ENCODE measurements at regions not wholly inside any gene's neighbourhood (a gene's known extent, or its start where the extent isn't known, plus 50 kb on each side); places are given as distances from the start of the nearest gene placed in this dataset.

GRCh38 chr19:29045679-29046254 is 167.2 kb downstream of the UQCRFS1 start:
- Histone ChIP-seq H3K27me3 (replicated peaks; ENCODE audit: insufficient read depth, low read depth, low read length, poor library complexity) (no peaks in the 10 kb centered on the region), H3K27ac (ENCODE audit: low read depth, low read length, poor library complexity, severe bottlenecking) (no peak overlapping the region), H3K36me3 (ENCODE audit: insufficient read depth, low read length, poor library complexity, severe bottlenecking) (no peaks in the 10 kb centered on the region), H3K9me3 (ENCODE audit: low read depth, low read length, poor library complexity, severe bottlenecking) (peaks cover 45% of the 10 kb centered on the region), H3K4me1 (ENCODE audit: insufficient read depth, low read length, poor library complexity, severe bottlenecking) (no peaks in the 10 kb centered on the region), H3K4me3 (ENCODE audit: low read depth, low read length, poor library complexity, severe bottlenecking) (no peak overlapping the region)
- POLR2A ChIA-PET (ENCODE audit: low non-redundant PET), result no interaction called here
- no peak for TF ChIP-seq CTCF (conservative IDR thresholded peaks at IDR 0.05; ENCODE audit: low read depth, low read length)
- TF ChIP-seq EZH2 (IDR thresholded peaks at IDR 0.05; ENCODE audit: borderline replicate concordance, low read depth, low read length, poor library complexity, severe bottlenecking), result no peak
- DNase-seq (ENCODE audit: low spot score), result no peak
- BruUV-seq (replicated peaks), result no TSS peak
- CTCF ChIA-PET, result no interaction called here
- intact Hi-C loops (cut with micrococcal nuclease; ENCODE audit: unreplicated experiment), result no loop called here

GRCh38 chr19:29044037-29044436 is 168.9 kb downstream of the UQCRFS1 start:
- Histone ChIP-seq H3K4me3 (ENCODE audit: low read depth, low read length, poor library complexity, severe bottlenecking) (no peak overlapping the region), H3K36me3 (ENCODE audit: insufficient read depth, low read length, poor library complexity, severe bottlenecking) (no peaks in the 10 kb centered on the region), H3K9me3 (ENCODE audit: low read depth, low read length, poor library complexity, severe bottlenecking) (peaks cover 38% of the 10 kb centered on the region), H3K4me1 (ENCODE audit: insufficient read depth, low read length, poor library complexity, severe bottlenecking) (no peaks in the 10 kb centered on the region), H3K27me3 (replicated peaks; ENCODE audit: insufficient read depth, low read depth, low read length, poor library complexity) (no peaks in the 10 kb centered on the region), H3K27ac (ENCODE audit: low read depth, low read length, poor library complexity, severe bottlenecking) (no peak overlapping the region)
- ChIA-PET POLR2A (ENCODE audit: low non-redundant PET) (no interaction called here), CTCF (no interaction called here)
- TF ChIP-seq EZH2 (IDR thresholded peaks at IDR 0.05; ENCODE audit: borderline replicate concordance, low read depth, low read length, poor library complexity, severe bottlenecking) (no peak), CTCF (conservative IDR thresholded peaks at IDR 0.05; ENCODE audit: low read depth, low read length) (no peak)
- intact Hi-C loops (cut with micrococcal nuclease; ENCODE audit: unreplicated experiment), result no loop called here
- no TSS peak for BruUV-seq (replicated peaks)
- DNase-seq (ENCODE audit: low spot score), result no peak

GRCh38 chr19:29042450-29042849 is 170.5 kb downstream of the UQCRFS1 start:
- TF ChIP-seq EZH2 (IDR thresholded peaks at IDR 0.05; ENCODE audit: borderline replicate concordance, low read depth, low read length, poor library complexity, severe bottlenecking), result no peak
- TF ChIP-seq CTCF (conservative IDR thresholded peaks at IDR 0.05; ENCODE audit: low read depth, low read length), result no peak
- no peaks in the 10 kb centered on the region for H3K4me1 ChIP-seq (ENCODE audit: insufficient read depth, low read length, poor library complexity, severe bottlenecking)
- no peak for DNase-seq (ENCODE audit: low spot score)
- no peak overlapping the region for H3K4me3 ChIP-seq (ENCODE audit: low read depth, low read length, poor library complexity, severe bottlenecking)
- peaks cover 36% of the 10 kb centered on the region for H3K9me3 ChIP-seq (ENCODE audit: low read depth, low read length, poor library complexity, severe bottlenecking)
- ChIA-PET POLR2A (ENCODE audit: low non-redundant PET) (no interaction called here), CTCF (no interaction called here)
- intact Hi-C loops (cut with micrococcal nuclease; ENCODE audit: unreplicated experiment), result no loop called here
- no TSS peak for BruUV-seq (replicated peaks)
- no peaks in the 10 kb centered on the region for H3K36me3 ChIP-seq (ENCODE audit: insufficient read depth, low read length, poor library complexity, severe bottlenecking)
- H3K27me3 ChIP-seq (replicated peaks; ENCODE audit: insufficient read depth, low read depth, low read length, poor library complexity), result no peaks in the 10 kb centered on the region
- H3K27ac ChIP-seq (ENCODE audit: low read depth, low read length, poor library complexity, severe bottlenecking), result no peak overlapping the region
